SK-N-SH (cell line): ENCODE measurements at regions not wholly inside any gene's neighbourhood (a gene's known extent, or its start where the extent isn't known, plus 50 kb on each side); places are given as distances from the start of the nearest gene placed in this dataset.

ENCODE experiments used
- CTCF ChIP-seq: fragments of 200-600 bp; sonication (generic); IDR thresholded peaks from 2 replicates; pipeline ENCODE4 v1.6.1; 2017; ENCODE audit warnings: antibody characterized with exemption, mild to moderate bottlenecking, moderate library complexity
- NRF1 ChIP-seq: IDR thresholded peaks from 2 replicates; pipeline ENCODE4 v1.6.1; 2012; ENCODE audit warnings: low read depth, mild to moderate bottlenecking, low read length
- POLR2AphosphoS5 ChIP-seq: IDR thresholded peaks from 2 replicates; pipeline ENCODE4 v1.6.1; 2012; ENCODE audit warnings: low read depth, low read length

- TF ChIP-seq CTCF (no peak), NRF1 (no peak), POLR2AphosphoS5 (no peak)
These were observed 1187.8 kb downstream of the CDH9 start for GRCh38 chr5:25850581-25850980.
